Endothelial cell of umbilical vein (primary cell): ENCODE measurements at regions not wholly inside any gene's neighbourhood (a gene's known extent, or its start where the extent isn't known, plus 50 kb on each side); places are given as distances from the start of the nearest gene placed in this dataset.

Source experiments
- BruUV-seq: library from RNA; stranded (reverse); fragments of 400-500 nt; replicated peaks from 2 replicates; lab custom pipeline; 2021; lab: Mats Ljungman, UMichigan
- CTCF ChIA-PET: fragments of 300-600, 350-600 bp; sonication (Branson Sonifier 250); formaldehyde crosslinking; loops from one replicate; lab custom pipeline; 2021; ENCODE audit warnings: antibody characterized with exemption, inconsistent platforms; lab: Charles Lee
- POLR2A ChIA-PET: fragments of 300-600, 350-600 bp; sonication (Branson Sonifier 250); formaldehyde crosslinking; loops from one replicate; lab custom pipeline; 2021; ENCODE audit warnings: antibody characterized with exemption, inconsistent platforms; lab: Charles Lee
- DNase-seq: peaks from one replicate; pipeline ENCODE4 v3.0.0-alpha.2; 2011; ENCODE audit warnings: low read depth, low spot score
- FAIRE-seq: peaks from 2 replicates; lab custom pipeline; 2011; peaks lifted over from hg19 to GRCh38; lab: Jason Lieb, UNC
- H2AFZ ChIP-seq: 2 replicates; pipeline ENCODE4 v1.6.0; 2012; ENCODE audit warnings: low read depth, low read length, control low read depth, inconsistent platforms
- H3K27ac ChIP-seq: 2 replicates; pipeline ENCODE4 v1.5.1; 2011; ENCODE audit warnings: low read depth, mild to moderate bottlenecking, control low read depth, low read length, moderate library complexity; ENCODE audit not compliant: insufficient read depth
- H3K27me3 ChIP-seq, 2 experiments: 2 replicates each; pipeline versions ENCODE4 v1.6.0 to v1.6.1; 2011; ENCODE audit warnings: low read length in 2 of 2, mixed read lengths in 1 of 2; ENCODE audit not compliant: control insufficient read depth in 2 of 2, insufficient read depth in 2 of 2
- H3K36me3 ChIP-seq, 2 experiments: 2 replicates in 1 of 2; 3 replicates in 1 of 2; pipeline ENCODE4 v1.5.1; 2011; ENCODE audit warnings: low read length in 2 of 2, mild to moderate bottlenecking in 1 of 2, moderate library complexity in 1 of 2; ENCODE audit not compliant: control insufficient read depth in 2 of 2, insufficient read depth in 2 of 2; ENCODE audit errors: extremely low read depth in 1 of 2
- H3K4me1 ChIP-seq: 3 replicates; pipeline ENCODE4 v1.5.1; 2011; ENCODE audit warnings: mild to moderate bottlenecking, low read length; ENCODE audit not compliant: control insufficient read depth, insufficient read depth; ENCODE audit errors: extremely low read depth
- H3K4me2 ChIP-seq: 2 replicates; pipeline ENCODE4 v1.6.1; 2011; ENCODE audit warnings: low read length, control low read depth, mixed read lengths; ENCODE audit not compliant: insufficient read depth
- H3K4me3 ChIP-seq, 3 experiments: fragments of 200-600 bp in 1 of 3; sonication (generic), shearing (Covaris generic) in 1 of 3; replicated peaks in 1 of 3; 2 replicates each; pipeline ENCODE4 v1.5.1; 2011 to 2016; ENCODE audit warnings: control low read depth in 3 of 3, low read length in 3 of 3, mild to moderate bottlenecking in 2 of 3, inconsistent platforms in 1 of 3, low read depth in 1 of 3, moderate library complexity in 1 of 3; ENCODE audit not compliant: insufficient read depth in 1 of 3
- H3K79me2 ChIP-seq: 2 replicates; pipeline ENCODE4 v1.6.0; 2012; ENCODE audit warnings: low read length, inconsistent platforms; ENCODE audit not compliant: control insufficient read depth, insufficient read depth
- H3K9ac ChIP-seq: replicated peaks from 2 replicates; pipeline ENCODE3; 2011; ENCODE audit warnings: low read length, control low read depth; ENCODE audit not compliant: insufficient read depth; ENCODE audit errors: extremely low read depth
- H3K9me1 ChIP-seq: replicated peaks from 3 replicates; pipeline ENCODE4 v1.6.0; 2011; ENCODE audit warnings: mild to moderate bottlenecking, low read length; ENCODE audit not compliant: control insufficient read depth, insufficient read depth; ENCODE audit errors: extremely low read depth
- H3K9me3 ChIP-seq: replicated peaks from 2 replicates; pipeline ENCODE4 v1.5.1; 2012; ENCODE audit warnings: low read length, inconsistent platforms; ENCODE audit not compliant: control insufficient read depth, insufficient read depth
- H4K20me1 ChIP-seq: replicated peaks from 2 replicates; pipeline ENCODE3; 2011; ENCODE audit warnings: mild to moderate bottlenecking, low read length; ENCODE audit not compliant: control insufficient read depth, insufficient read depth; ENCODE audit errors: extremely low read depth
- CTCF ChIP-seq, 2 donors: IDR thresholded peaks; 1 replicate in 1 of 2; 2 replicates in 1 of 2; pipeline ENCODE4 v1.5.1; 2011; ENCODE audit warnings: low read length in 2 of 2, mild to moderate bottlenecking in 2 of 2, moderate library complexity in 2 of 2, control low read depth in 1 of 2, inconsistent platforms in 1 of 2, low read depth in 1 of 2; ENCODE audit not compliant: insufficient read depth in 1 of 2; ENCODE audit errors: extremely low read depth in 1 of 2
- EZH2 ChIP-seq: IDR thresholded peaks from 2 replicates; pipeline ENCODE4 v1.6.1; 2012; ENCODE audit warnings: borderline replicate concordance, low read depth, mild to moderate bottlenecking, moderate library complexity, low read length, inconsistent platforms; ENCODE audit not compliant: severe bottlenecking
- FOS ChIP-seq: IDR thresholded peaks from 2 replicates; pipeline ENCODE4 v1.6.1; 2011; ENCODE audit warnings: mild to moderate bottlenecking, low read length, moderate library complexity, borderline replicate concordance; ENCODE audit not compliant: insufficient read depth
- GATA2 ChIP-seq: IDR thresholded peaks from 2 replicates; pipeline ENCODE4 v1.7.0; 2011; ENCODE audit warnings: low read depth, mild to moderate bottlenecking, moderate library complexity, mixed read lengths, low read length; ENCODE audit not compliant: insufficient read length, insufficient read depth
- JUN ChIP-seq: IDR thresholded peaks from 2 replicates; pipeline ENCODE4 v1.6.1; 2011; ENCODE audit warnings: borderline replicate concordance, low read depth; ENCODE audit not compliant: insufficient read length, insufficient read depth
- MYC ChIP-seq: IDR thresholded peaks from one replicate; pipeline ENCODE4 v1.6.1; 2011; ENCODE audit warnings: mild to moderate bottlenecking, low read depth, low read length
- POLR2A ChIP-seq: IDR thresholded peaks from 2 replicates; pipeline ENCODE4 v1.6.1; 2012; ENCODE audit warnings: low read depth, mild to moderate bottlenecking, control low read depth, low read length
- POLR2AphosphoS5 ChIP-seq: IDR thresholded peaks from 2 replicates; pipeline ENCODE4 v1.6.1; 2012; ENCODE audit warnings: low read depth, mild to moderate bottlenecking, control low read depth, low read length, moderate library complexity; ENCODE audit not compliant: insufficient read depth
- dilution Hi-C: fragments of 300-500 bp; cut with MboI; formaldehyde crosslinking; loops from one replicate; pipeline ENCODE4 v1.15.0; 2019; ENCODE audit warnings: low sequenced_read_pairs; ENCODE audit not compliant: extremely low pct_ligation_motif_present
- intact Hi-C: fragments of 100-400 bp; cut with micrococcal nuclease; formaldehyde crosslinking; loops from one replicate; pipeline ENCODE4 v1.10.0; 2022
- TF ChIP-seq, protein P1 (sequence below): IDR thresholded peaks from 2 replicates; pipeline ENCODE4 v1.6.1; 2011; ENCODE audit not compliant: insufficient read depth, insufficient read length

DNA sequence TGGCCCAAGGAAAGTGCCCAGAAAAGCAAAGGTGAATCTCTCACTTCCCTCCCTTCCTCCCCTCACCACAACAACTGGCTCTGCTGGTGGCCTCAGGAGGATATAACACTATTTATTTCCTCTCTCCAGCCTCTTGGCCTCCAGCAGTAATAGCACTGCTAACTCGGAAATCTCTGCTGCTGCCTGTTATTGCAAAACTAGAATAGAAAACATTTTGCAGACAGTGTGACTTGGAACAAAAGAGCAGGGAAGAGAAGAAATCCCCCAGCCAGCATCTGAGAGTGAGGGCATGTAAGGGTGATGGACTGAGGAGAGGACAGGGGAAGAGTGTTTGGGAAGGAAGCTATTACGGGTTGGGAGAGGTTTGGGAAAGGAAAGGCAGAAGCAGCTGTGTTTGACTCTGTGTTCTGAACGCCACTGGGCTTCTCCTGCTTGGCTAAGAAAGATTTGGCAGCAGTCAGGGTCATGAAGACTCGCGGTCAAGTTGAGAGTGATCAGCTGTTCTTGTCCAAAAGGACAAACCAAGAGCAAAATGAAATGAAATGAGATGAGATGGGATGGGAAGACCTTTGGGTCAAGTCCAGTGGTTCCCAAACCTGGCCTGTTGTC, 81.0 kb upstream of the SNX9 start:
- no peaks in the 10 kb centered on the region for H3K9me1 ChIP-seq
- ChIA-PET CTCF (no interaction called here), POLR2A (no interaction called here)
- H3K4me2 ChIP-seq: no peak overlapping the region
- no TSS peak for BruUV-seq
- H3K9me3 ChIP-seq: no peaks in the 10 kb centered on the region
- H3K27ac ChIP-seq: no peak overlapping the region
- no peaks in the 10 kb centered on the region for H3K36me3 ChIP-seq
- TF ChIP-seq EZH2: no peak
- TF ChIP-seq POLR2A: no peak
- no peak for TF ChIP-seq CTCF (IDR thresholded peaks at IDR 0.05; ENCODE audit: extremely low read depth in 1 of 2, insufficient read depth in 1 of 2, low read depth in 1 of 2, low read length in 2 of 2)
- no peak for TF ChIP-seq MYC
- no peak for TF ChIP-seq POLR2AphosphoS5
- TF ChIP-seq, protein P1, sequence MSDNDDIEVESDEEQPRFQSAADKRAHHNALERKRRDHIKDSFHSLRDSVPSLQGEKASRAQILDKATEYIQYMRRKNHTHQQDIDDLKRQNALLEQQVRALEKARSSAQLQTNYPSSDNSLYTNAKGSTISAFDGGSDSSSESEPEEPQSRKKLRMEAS: no peak
- TF ChIP-seq JUN: no peak
- TF ChIP-seq FOS: no peak
- TF ChIP-seq GATA2: no peak
- no peak overlapping the region for H3K9ac ChIP-seq
- no peaks in the 10 kb centered on the region for H3K27me3 ChIP-seq
- dilution Hi-C loops: no loop called here
- no peak overlapping the region for H3K4me3 ChIP-seq
- intact Hi-C loops: no loop called here
- H3K4me1 ChIP-seq: no peaks in the 10 kb centered on the region
- no peak overlapping the region for H2AFZ ChIP-seq
- no peak for FAIRE-seq
- no peaks in the 10 kb centered on the region for H3K79me2 ChIP-seq
- no peaks in the 10 kb centered on the region for H4K20me1 ChIP-seq
- peak; percentile 35 for DNase-seq
